ENCODE measurements at regions not wholly inside any gene's neighbourhood (a gene's known extent, or its start where the extent isn't known, plus 50 kb on each side); places are given as distances from the start of the nearest gene placed in this dataset.

- TF ChIP-seq CTCF (conservative IDR thresholded peaks at IDR 0.05 in 1 of 2, IDR thresholded peaks at IDR 0.05 in 1 of 2; ENCODE audit: extremely low read depth in 1 of 2, insufficient read depth in 1 of 2, low read depth in 1 of 2, low read length in 2 of 2), result no peak
- no peak for TF ChIP-seq EZH2 (IDR thresholded peaks at IDR 0.05; ENCODE audit: borderline replicate concordance, low read length)
Observed at GRCh38 chr1:230574502-230574901, 67.8 kb upstream of the COG2 start.
